ENCODE measurements at regions not wholly inside any gene's neighbourhood (a gene's known extent, or its start where the extent isn't known, plus 50 kb on each side); places are given as distances from the start of the nearest gene placed in this dataset.

DNA sequence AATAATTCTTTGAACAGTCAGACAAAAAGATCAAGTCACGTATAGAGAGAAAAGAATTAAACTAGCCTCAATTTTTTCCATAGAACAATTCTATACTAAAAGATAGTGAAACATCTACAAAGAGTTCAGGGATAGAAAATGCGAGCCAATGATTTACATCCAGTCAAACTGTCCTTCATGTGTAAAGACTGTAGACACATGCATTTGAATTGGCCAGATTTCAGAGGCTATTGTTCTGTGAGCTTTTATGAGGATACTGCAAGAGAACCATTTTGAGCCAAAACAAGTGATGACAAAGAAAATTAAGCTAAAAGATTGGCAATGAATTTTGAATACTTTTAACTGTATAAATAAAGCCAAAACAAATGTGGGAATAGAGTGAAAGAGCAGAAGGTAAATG lies 1230.3 kb downstream of the RPA4 start:
- in situ Hi-C loops (cut with HindIII; ENCODE audit: low pct_unique_long_range_greater_than_20kb, low sequenced_read_pairs): no loop called here

DNA sequence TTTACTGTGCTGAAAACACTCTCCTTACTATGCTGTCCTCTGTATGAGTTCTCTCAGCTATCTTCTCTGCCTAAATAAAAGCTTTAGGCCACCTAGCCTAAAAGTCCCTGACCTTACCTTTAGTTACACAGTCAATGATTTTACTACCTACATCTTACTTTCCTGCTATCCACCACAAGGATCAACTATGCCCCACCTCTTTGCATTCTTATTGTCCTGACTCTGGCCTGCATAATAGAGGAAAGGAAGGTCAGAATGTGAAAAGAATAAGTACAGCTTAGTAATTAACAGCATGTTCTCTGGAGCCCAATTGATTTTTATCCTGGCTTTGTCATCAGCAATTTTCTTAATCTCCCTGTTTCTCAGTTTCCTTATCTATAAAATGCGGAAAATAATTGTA lies 1257.8 kb downstream of the RPA4 start:
- in situ Hi-C loops (cut with HindIII; ENCODE audit: low pct_unique_long_range_greater_than_20kb, low sequenced_read_pairs): no loop called here

More for the DNA sequence above, 1230.3 kb downstream of the RPA4 start:
- BruUV-seq (replicated peaks): no TSS peak
- no peaks in the 10 kb centered on the region for H3K36me3 ChIP-seq (ENCODE audit: control insufficient read depth, insufficient read depth, low read length)
- no peaks in the 10 kb centered on the region for H3K4me1 ChIP-seq (ENCODE audit: control insufficient read depth, insufficient read depth, low read length)
- CTCF ChIA-PET: no interaction called here
- POLR2A ChIA-PET: no interaction called here
- no peaks in the 10 kb centered on the region for H3K27me3 ChIP-seq (ENCODE audit: control insufficient read depth, insufficient read depth, low read length)
- no peak overlapping the region for H3K4me3 ChIP-seq (ENCODE audit: low read depth in 2 of 2, low read length in 2 of 2)
- TF ChIP-seq TCF7L2 (IDR thresholded peaks at IDR 0.05; ENCODE audit: low read depth, low read length) (no peak), SIN3A (IDR thresholded peaks at IDR 0.05; ENCODE audit: borderline replicate concordance, insufficient read depth, low read depth, low read length) (no peak)
- TF ChIP-seq, protein P1, sequence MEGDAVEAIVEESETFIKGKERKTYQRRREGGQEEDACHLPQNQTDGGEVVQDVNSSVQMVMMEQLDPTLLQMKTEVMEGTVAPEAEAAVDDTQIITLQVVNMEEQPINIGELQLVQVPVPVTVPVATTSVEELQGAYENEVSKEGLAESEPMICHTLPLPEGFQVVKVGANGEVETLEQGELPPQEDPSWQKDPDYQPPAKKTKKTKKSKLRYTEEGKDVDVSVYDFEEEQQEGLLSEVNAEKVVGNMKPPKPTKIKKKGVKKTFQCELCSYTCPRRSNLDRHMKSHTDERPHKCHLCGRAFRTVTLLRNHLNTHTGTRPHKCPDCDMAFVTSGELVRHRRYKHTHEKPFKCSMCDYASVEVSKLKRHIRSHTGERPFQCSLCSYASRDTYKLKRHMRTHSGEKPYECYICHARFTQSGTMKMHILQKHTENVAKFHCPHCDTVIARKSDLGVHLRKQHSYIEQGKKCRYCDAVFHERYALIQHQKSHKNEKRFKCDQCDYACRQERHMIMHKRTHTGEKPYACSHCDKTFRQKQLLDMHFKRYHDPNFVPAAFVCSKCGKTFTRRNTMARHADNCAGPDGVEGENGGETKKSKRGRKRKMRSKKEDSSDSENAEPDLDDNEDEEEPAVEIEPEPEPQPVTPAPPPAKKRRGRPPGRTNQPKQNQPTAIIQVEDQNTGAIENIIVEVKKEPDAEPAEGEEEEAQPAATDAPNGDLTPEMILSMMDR (IDR thresholded peaks at IDR 0.05): no peak
- TF ChIP-seq, protein P2, sequence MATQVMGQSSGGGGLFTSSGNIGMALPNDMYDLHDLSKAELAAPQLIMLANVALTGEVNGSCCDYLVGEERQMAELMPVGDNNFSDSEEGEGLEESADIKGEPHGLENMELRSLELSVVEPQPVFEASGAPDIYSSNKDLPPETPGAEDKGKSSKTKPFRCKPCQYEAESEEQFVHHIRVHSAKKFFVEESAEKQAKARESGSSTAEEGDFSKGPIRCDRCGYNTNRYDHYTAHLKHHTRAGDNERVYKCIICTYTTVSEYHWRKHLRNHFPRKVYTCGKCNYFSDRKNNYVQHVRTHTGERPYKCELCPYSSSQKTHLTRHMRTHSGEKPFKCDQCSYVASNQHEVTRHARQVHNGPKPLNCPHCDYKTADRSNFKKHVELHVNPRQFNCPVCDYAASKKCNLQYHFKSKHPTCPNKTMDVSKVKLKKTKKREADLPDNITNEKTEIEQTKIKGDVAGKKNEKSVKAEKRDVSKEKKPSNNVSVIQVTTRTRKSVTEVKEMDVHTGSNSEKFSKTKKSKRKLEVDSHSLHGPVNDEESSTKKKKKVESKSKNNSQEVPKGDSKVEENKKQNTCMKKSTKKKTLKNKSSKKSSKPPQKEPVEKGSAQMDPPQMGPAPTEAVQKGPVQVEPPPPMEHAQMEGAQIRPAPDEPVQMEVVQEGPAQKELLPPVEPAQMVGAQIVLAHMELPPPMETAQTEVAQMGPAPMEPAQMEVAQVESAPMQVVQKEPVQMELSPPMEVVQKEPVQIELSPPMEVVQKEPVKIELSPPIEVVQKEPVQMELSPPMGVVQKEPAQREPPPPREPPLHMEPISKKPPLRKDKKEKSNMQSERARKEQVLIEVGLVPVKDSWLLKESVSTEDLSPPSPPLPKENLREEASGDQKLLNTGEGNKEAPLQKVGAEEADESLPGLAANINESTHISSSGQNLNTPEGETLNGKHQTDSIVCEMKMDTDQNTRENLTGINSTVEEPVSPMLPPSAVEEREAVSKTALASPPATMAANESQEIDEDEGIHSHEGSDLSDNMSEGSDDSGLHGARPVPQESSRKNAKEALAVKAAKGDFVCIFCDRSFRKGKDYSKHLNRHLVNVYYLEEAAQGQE (IDR thresholded peaks at IDR 0.05; ENCODE audit: insufficient read depth in 1 of 2, low read depth in 2 of 2, low read length in 1 of 2): no peak
- intact Hi-C loops (cut with micrococcal nuclease; ENCODE audit: unreplicated experiment): no loop called here
- H3K9me3 ChIP-seq (ENCODE audit: control insufficient read depth, insufficient read depth, low read depth, low read length): no peaks in the 10 kb centered on the region
- H3K27ac ChIP-seq (ENCODE audit: low read length): no peak overlapping the region
- DNase-seq (ENCODE audit: low read depth, low spot score): no peak
- ATAC-seq: no peak

More for the DNA sequence above, 1257.8 kb downstream of the RPA4 start:
- DNase-seq (ENCODE audit: low read depth, low spot score) (no peak), ATAC-seq (no peak)
- ChIA-PET POLR2A (no interaction called here), CTCF (no interaction called here)
- H3K36me3 ChIP-seq (ENCODE audit: control insufficient read depth, insufficient read depth, low read length): no peaks in the 10 kb centered on the region
- TF ChIP-seq TCF7L2 (IDR thresholded peaks at IDR 0.05; ENCODE audit: low read depth, low read length): no peak
- TF ChIP-seq SIN3A (IDR thresholded peaks at IDR 0.05; ENCODE audit: borderline replicate concordance, insufficient read depth, low read depth, low read length): no peak
- TF ChIP-seq, protein P1 (IDR thresholded peaks at IDR 0.05): no peak
- TF ChIP-seq, protein P2 (IDR thresholded peaks at IDR 0.05; ENCODE audit: insufficient read depth in 1 of 2, low read depth in 2 of 2, low read length in 1 of 2): no peak
- no peak for TF ChIP-seq POLR2AphosphoS5 (IDR thresholded peaks at IDR 0.05; ENCODE audit: low read depth, low read length)
- BruUV-seq (replicated peaks): no TSS peak
- H3K27ac ChIP-seq (ENCODE audit: low read length): no peak overlapping the region
- no peak overlapping the region for H3K4me3 ChIP-seq (ENCODE audit: low read depth in 2 of 2, low read length in 2 of 2)
- intact Hi-C loops (cut with micrococcal nuclease; ENCODE audit: unreplicated experiment): no loop called here
- no peaks in the 10 kb centered on the region for H3K4me1 ChIP-seq (ENCODE audit: control insufficient read depth, insufficient read depth, low read length)
- H3K27me3 ChIP-seq (ENCODE audit: control insufficient read depth, insufficient read depth, low read length): no peaks in the 10 kb centered on the region
- H3K9me3 ChIP-seq (ENCODE audit: control insufficient read depth, insufficient read depth, low read depth, low read length): no peaks in the 10 kb centered on the region
